DND-41 (cell line): ENCODE measurements at regions not wholly inside any gene's neighbourhood (a gene's known extent, or its start where the extent isn't known, plus 50 kb on each side); places are given as distances from the start of the nearest gene placed in this dataset.

ENCODE experiments used
- ATAC-seq: fragments of 200-7000 bp; cut with Tn5 transposase; 3 replicates; pipeline ENCODE4 v1.9.1; 2021; ENCODE audit warnings: low read depth; ENCODE audit not compliant: insufficient read depth
- DNase-seq: peaks from one replicate; pipeline ENCODE4 v3.0.0-alpha.2; 2020
- H2AFZ ChIP-seq: 2 replicates; pipeline ENCODE4 v1.6.0; 2012; ENCODE audit warnings: low read depth, low read length
- H3K27ac ChIP-seq: 2 replicates; pipeline ENCODE4 v1.5.1; 2012; ENCODE audit warnings: low read length, inconsistent platforms
- H3K27me3 ChIP-seq: fragments of 200-600 bp; sonication (generic); 2 replicates; pipeline ENCODE4 v1.6.0; 2012; ENCODE audit warnings: low read length, mild to moderate bottlenecking, inconsistent platforms; ENCODE audit not compliant: insufficient read depth, poor library complexity
- H3K36me3 ChIP-seq: 2 replicates; pipeline ENCODE4 v1.5.1; 2012; ENCODE audit warnings: low read length, inconsistent platforms; ENCODE audit not compliant: insufficient read depth
- H3K4me1 ChIP-seq: 2 replicates; pipeline ENCODE4 v1.5.1; 2012; ENCODE audit warnings: mild to moderate bottlenecking, low read length; ENCODE audit not compliant: insufficient read depth
- H3K4me2 ChIP-seq: 2 replicates; pipeline ENCODE4 v1.6.0; 2012; ENCODE audit warnings: mild to moderate bottlenecking, moderate library complexity, low read length, inconsistent platforms; ENCODE audit not compliant: insufficient read depth
- H3K4me3 ChIP-seq, 2 experiments: fragments of 200-600 bp in 1 of 2; shearing (Covaris generic) in 1 of 2; 2 replicates each; pipeline ENCODE4 v1.5.1; 2012 to 2016; ENCODE audit warnings: inconsistent platforms in 2 of 2, low read length in 2 of 2, mild to moderate bottlenecking in 2 of 2, low read depth in 1 of 2, moderate library complexity in 1 of 2
- H3K79me2 ChIP-seq: 2 replicates; pipeline ENCODE4 v1.6.0; 2012; ENCODE audit warnings: low read length, inconsistent platforms; ENCODE audit not compliant: insufficient read depth
- H3K9ac ChIP-seq: 2 replicates; pipeline ENCODE4 v1.6.0; 2012; ENCODE audit warnings: low read depth, mild to moderate bottlenecking, inconsistent platforms, low read length, moderate library complexity
- H3K9me3 ChIP-seq: 2 replicates; pipeline ENCODE4 v1.5.1; 2012; ENCODE audit warnings: low read length, moderate library complexity, mild to moderate bottlenecking, inconsistent platforms; ENCODE audit not compliant: insufficient read depth, severe bottlenecking
- H4K20me1 ChIP-seq: 2 replicates; pipeline ENCODE4 v1.6.0; 2012; ENCODE audit warnings: low read length; ENCODE audit not compliant: insufficient read depth
- CTCF ChIP-seq: IDR thresholded peaks from 2 replicates; pipeline ENCODE4 v1.5.1; 2012; ENCODE audit warnings: borderline replicate concordance, low read length, moderate library complexity, mild to moderate bottlenecking; ENCODE audit not compliant: poor library complexity, severe bottlenecking; ENCODE audit errors: extremely low read depth
- EZH2 ChIP-seq: IDR thresholded peaks from 3 replicates; pipeline ENCODE4 v1.6.1; 2012; ENCODE audit warnings: borderline replicate concordance, low read depth, mild to moderate bottlenecking, moderate library complexity, low read length, inconsistent platforms; ENCODE audit not compliant: severe bottlenecking

GRCh38 chr14:22152903-22153302 is 436.1 kb downstream of the DAD1 start:
- ATAC-seq (no peak), DNase-seq (no peak)
- no peak overlapping the region for H3K4me2 ChIP-seq

GRCh38 chr14:22152161-22152870 is 436.7 kb downstream of the DAD1 start:
- DNase-seq (no peak), ATAC-seq (no peak)
- Histone ChIP-seq H3K27ac (no peak overlapping the region), H3K9me3 (no peaks in the 10 kb centered on the region), H3K4me2 (no peak overlapping the region), H2AFZ (no peak overlapping the region), H3K9ac (no peak overlapping the region), H3K27me3 (peaks cover 6% of the 10 kb centered on the region), H3K79me2 (no peaks in the 10 kb centered on the region), H3K36me3 (no peaks in the 10 kb centered on the region), H3K4me3 (no peak overlapping the region), H3K4me1 (no peaks in the 10 kb centered on the region), H4K20me1 (no peaks in the 10 kb centered on the region)
- TF ChIP-seq EZH2 (no peak), CTCF (no peak)

More at GRCh38 chr14:22152903-22153302, 436.1 kb downstream of the DAD1 start:
- Histone ChIP-seq H3K27ac (no peak overlapping the region), H3K4me1 (no peaks in the 10 kb centered on the region), H3K36me3 (no peaks in the 10 kb centered on the region), H3K9me3 (no peaks in the 10 kb centered on the region), H3K4me3 (no peak overlapping the region), H3K79me2 (no peaks in the 10 kb centered on the region), H3K27me3 (peaks cover 6% of the 10 kb centered on the region), H4K20me1 (no peaks in the 10 kb centered on the region), H2AFZ (no peak overlapping the region), H3K9ac (no peak overlapping the region)
- no peak for TF ChIP-seq EZH2
- TF ChIP-seq CTCF, result no peak

- Histone ChIP-seq H3K4me1 (no peaks in the 10 kb centered on the region), H3K27ac (no peak overlapping the region), H3K27me3 (peaks cover 6% of the 10 kb centered on the region), H4K20me1 (no peaks in the 10 kb centered on the region), H2AFZ (no peak overlapping the region), H3K4me3 (no peak overlapping the region), H3K4me2 (no peak overlapping the region), H3K36me3 (no peaks in the 10 kb centered on the region), H3K79me2 (no peaks in the 10 kb centered on the region), H3K9ac (no peak overlapping the region), H3K9me3 (no peaks in the 10 kb centered on the region)
- ATAC-seq, result no peak
- TF ChIP-seq EZH2 (no peak), CTCF (no peak)
- no peak for DNase-seq
Observed at GRCh38 chr14:22151121-22151520, 437.9 kb downstream of the DAD1 start.

GRCh38 chr14:22149058-22149457 is 440.0 kb downstream of the DAD1 start:
- no peak for ATAC-seq
- H3K9me3 ChIP-seq, result no peaks in the 10 kb centered on the region
- no peaks in the 10 kb centered on the region for H3K4me1 ChIP-seq
- no peak overlapping the region for H3K4me3 ChIP-seq
- DNase-seq, result no peak
- H3K27ac ChIP-seq, result no peak overlapping the region
- H3K27me3 ChIP-seq, result peaks cover 6% of the 10 kb centered on the region
- TF ChIP-seq CTCF (no peak), EZH2 (no peak)
- H3K79me2 ChIP-seq, result no peaks in the 10 kb centered on the region
- no peak overlapping the region for H3K9ac ChIP-seq
- H2AFZ ChIP-seq, result no peak overlapping the region
- no peak overlapping the region for H3K4me2 ChIP-seq
- H3K36me3 ChIP-seq, result no peaks in the 10 kb centered on the region
- no peaks in the 10 kb centered on the region for H4K20me1 ChIP-seq
